OCI-LY7 (cell line): ENCODE measurements at regions not wholly inside any gene's neighbourhood (a gene's known extent, or its start where the extent isn't known, plus 50 kb on each side); places are given as distances from the start of the nearest gene placed in this dataset.

Experiments
- BruUV-seq: library from RNA; stranded (reverse); fragments of 400-500 nt; replicated peaks from 2 replicates; lab custom pipeline; 2021; lab: Mats Ljungman, UMichigan
- CTCF ChIA-PET: fragments of 300-600 bp; sonication (Branson Sonifier 250); formaldehyde crosslinking; loops from one replicate; lab custom pipeline; 2022; ENCODE audit warnings: antibody characterized with exemption; ENCODE audit not compliant: unreplicated experiment; lab: Charles Lee
- POLR2A ChIA-PET: fragments of 300-600 bp; sonication (Branson Sonifier 250); formaldehyde crosslinking; loops from one replicate; lab custom pipeline; 2022; ENCODE audit warnings: antibody characterized with exemption; lab: Charles Lee
- DNase-seq: peaks from one replicate; pipeline ENCODE4 v3.0.0-alpha.2; 2015; ENCODE audit warnings: low spot score
- H2AFZ ChIP-seq: fragments of 200-600 bp; sonication (generic), shearing (Covaris generic); 2 replicates; pipeline ENCODE4 v1.6.1; 2014; ENCODE audit warnings: mild to moderate bottlenecking, antibody characterized with exemption, low read length, moderate library complexity
- H3K27ac ChIP-seq: fragments of 200-600 bp; sonication (generic); 2 replicates; pipeline ENCODE4 v1.5.1; 2014; ENCODE audit warnings: mixed run types, low read depth, mild to moderate bottlenecking, moderate library complexity, low read length, inconsistent platforms; ENCODE audit not compliant: poor library complexity, severe bottlenecking
- H3K36me3 ChIP-seq: fragments of 200-600 bp; sonication (generic); 2 replicates; pipeline ENCODE4 v1.6.1; 2014; ENCODE audit warnings: mild to moderate bottlenecking, antibody characterized with exemption, low read length, moderate library complexity, mixed read lengths; ENCODE audit not compliant: insufficient read depth
- H3K4me1 ChIP-seq: fragments of 200-600 bp; sonication (generic); 2 replicates; pipeline ENCODE4 v1.5.1; 2014; ENCODE audit warnings: mild to moderate bottlenecking, low read length; ENCODE audit not compliant: insufficient read depth, poor library complexity, severe bottlenecking
- H3K4me2 ChIP-seq: fragments of 200-600 bp; sonication (generic); 2 replicates; pipeline ENCODE4 v1.6.1; 2014; ENCODE audit warnings: mild to moderate bottlenecking, low read length
- H3K4me3 ChIP-seq: fragments of 200-600 bp; sonication (generic); 2 replicates; pipeline ENCODE4 v1.5.1; 2014; ENCODE audit warnings: mild to moderate bottlenecking, low read depth, low read length; ENCODE audit not compliant: poor library complexity, severe bottlenecking
- H3K79me2 ChIP-seq: fragments of 200-600 bp; sonication (generic); 2 replicates; pipeline ENCODE4 v1.6.1; 2016; ENCODE audit warnings: low read depth, mild to moderate bottlenecking, low read length, moderate library complexity, mixed read lengths; ENCODE audit not compliant: insufficient read depth
- H3K9me2 ChIP-seq: fragments of 200-600 bp; sonication (generic); 2 replicates; pipeline ENCODE4 v1.6.1; 2016; ENCODE audit warnings: mild to moderate bottlenecking, low read length, mixed read lengths; ENCODE audit not compliant: insufficient read depth
- H3K9me3 ChIP-seq: fragments of 200-600 bp; sonication (generic); 2 replicates; pipeline ENCODE4 v1.6.1; 2014; ENCODE audit warnings: mild to moderate bottlenecking, mixed run types, low read length, mixed read lengths
- H4K20me1 ChIP-seq: fragments of 200-600 bp; sonication (generic); 2 replicates; pipeline ENCODE4 v1.6.1; 2014; ENCODE audit warnings: mild to moderate bottlenecking, antibody characterized with exemption, low read length, moderate library complexity, mixed read lengths; ENCODE audit not compliant: insufficient read depth
- EZH2phosphoT487 ChIP-seq: fragments of 200-600 bp; sonication (generic); IDR thresholded peaks from 2 replicates; pipeline ENCODE4 v1.6.1; 2018; ENCODE audit warnings: low read depth, borderline replicate concordance, mild to moderate bottlenecking, mixed run types, antibody characterized with exemption, low read length, moderate library complexity, mixed read lengths
- intact Hi-C: fragments of 100-400 bp; cut with micrococcal nuclease; formaldehyde crosslinking; loops from one replicate; pipeline ENCODE4 v1.10.0; 2022; ENCODE audit not compliant: unreplicated experiment
- TF ChIP-seq, protein P1 (sequence below): fragments of 200-600 bp; sonication (generic); conservative IDR thresholded peaks from 2 replicates; pipeline ENCODE4 v1.5.1; 2014; ENCODE audit warnings: mild to moderate bottlenecking, antibody characterized with exemption, low read length, moderate library complexity, mixed read lengths

DNA sequence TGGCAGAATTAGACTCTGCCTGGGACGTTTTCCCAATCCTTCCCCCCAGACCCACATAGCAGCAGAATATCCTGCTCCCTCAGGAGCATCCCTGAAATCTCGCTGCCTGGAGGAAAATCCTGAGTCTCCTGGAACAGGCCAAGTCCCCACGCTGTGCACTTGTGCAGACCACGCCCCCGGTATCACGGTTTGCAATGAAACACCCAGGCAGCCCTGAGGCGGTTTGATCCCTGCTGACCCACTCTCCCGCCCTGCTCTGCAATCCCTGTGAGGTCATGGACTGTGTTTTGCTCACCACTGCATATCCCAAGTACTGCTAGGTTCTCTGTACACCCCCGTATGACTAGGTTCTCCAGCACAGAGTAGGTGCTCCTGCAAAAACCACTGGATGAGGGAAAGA lies 411.8 kb upstream of the MGMT start:
- no TSS peak for BruUV-seq

DNA sequence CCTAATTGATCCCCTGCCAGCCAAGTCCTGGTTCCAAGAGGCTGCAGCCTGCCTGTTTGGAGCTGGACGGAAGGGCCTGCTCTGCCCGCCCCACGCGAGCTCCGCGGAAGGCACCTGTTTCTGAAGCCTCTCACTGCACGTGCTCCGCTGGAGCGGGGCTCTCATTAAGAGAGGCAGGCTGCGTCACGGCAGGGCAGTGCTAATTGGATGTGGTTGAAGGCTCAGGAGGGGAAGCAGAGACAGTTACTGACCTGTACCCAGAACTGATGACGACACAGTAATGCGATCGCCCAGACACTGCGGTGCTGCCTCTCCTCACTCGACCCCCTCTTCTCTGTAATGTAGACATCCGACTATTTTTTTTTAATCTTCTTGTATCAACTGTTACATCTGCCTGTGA lies 411.1 kb upstream of the MGMT start:
- ChIA-PET CTCF (no interaction called here), POLR2A (no interaction called here)
- Histone ChIP-seq H2AFZ (no peak overlapping the region), H3K4me2 (no peak overlapping the region), H3K36me3 (no peaks in the 10 kb centered on the region), H3K27ac (no peak overlapping the region), H3K4me1 (no peaks in the 10 kb centered on the region), H4K20me1 (no peaks in the 10 kb centered on the region), H3K4me3 (no peak overlapping the region), H3K9me2 (no peaks in the 10 kb centered on the region), H3K79me2 (no peaks in the 10 kb centered on the region), H3K9me3 (no peaks in the 10 kb centered on the region)
- TF ChIP-seq, protein P1, sequence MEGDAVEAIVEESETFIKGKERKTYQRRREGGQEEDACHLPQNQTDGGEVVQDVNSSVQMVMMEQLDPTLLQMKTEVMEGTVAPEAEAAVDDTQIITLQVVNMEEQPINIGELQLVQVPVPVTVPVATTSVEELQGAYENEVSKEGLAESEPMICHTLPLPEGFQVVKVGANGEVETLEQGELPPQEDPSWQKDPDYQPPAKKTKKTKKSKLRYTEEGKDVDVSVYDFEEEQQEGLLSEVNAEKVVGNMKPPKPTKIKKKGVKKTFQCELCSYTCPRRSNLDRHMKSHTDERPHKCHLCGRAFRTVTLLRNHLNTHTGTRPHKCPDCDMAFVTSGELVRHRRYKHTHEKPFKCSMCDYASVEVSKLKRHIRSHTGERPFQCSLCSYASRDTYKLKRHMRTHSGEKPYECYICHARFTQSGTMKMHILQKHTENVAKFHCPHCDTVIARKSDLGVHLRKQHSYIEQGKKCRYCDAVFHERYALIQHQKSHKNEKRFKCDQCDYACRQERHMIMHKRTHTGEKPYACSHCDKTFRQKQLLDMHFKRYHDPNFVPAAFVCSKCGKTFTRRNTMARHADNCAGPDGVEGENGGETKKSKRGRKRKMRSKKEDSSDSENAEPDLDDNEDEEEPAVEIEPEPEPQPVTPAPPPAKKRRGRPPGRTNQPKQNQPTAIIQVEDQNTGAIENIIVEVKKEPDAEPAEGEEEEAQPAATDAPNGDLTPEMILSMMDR: no peak
- no peak for TF ChIP-seq EZH2phosphoT487
- BruUV-seq: no TSS peak
- DNase-seq: no peak
- intact Hi-C loops: no loop called here

More for the DNA sequence above, 411.8 kb upstream of the MGMT start:
- Histone ChIP-seq H3K27ac (no peak overlapping the region), H3K79me2 (no peaks in the 10 kb centered on the region), H4K20me1 (no peaks in the 10 kb centered on the region), H3K36me3 (no peaks in the 10 kb centered on the region), H3K4me2 (no peak overlapping the region), H3K9me3 (no peaks in the 10 kb centered on the region), H3K4me3 (no peak overlapping the region), H3K4me1 (no peaks in the 10 kb centered on the region), H2AFZ (no peak overlapping the region), H3K9me2 (no peaks in the 10 kb centered on the region)
- DNase-seq: no peak
- no peak for TF ChIP-seq EZH2phosphoT487
- TF ChIP-seq, protein P1: no peak
- CTCF ChIA-PET: no interaction called here
- POLR2A ChIA-PET: no interaction called here
- intact Hi-C loops: no loop called here

DNA sequence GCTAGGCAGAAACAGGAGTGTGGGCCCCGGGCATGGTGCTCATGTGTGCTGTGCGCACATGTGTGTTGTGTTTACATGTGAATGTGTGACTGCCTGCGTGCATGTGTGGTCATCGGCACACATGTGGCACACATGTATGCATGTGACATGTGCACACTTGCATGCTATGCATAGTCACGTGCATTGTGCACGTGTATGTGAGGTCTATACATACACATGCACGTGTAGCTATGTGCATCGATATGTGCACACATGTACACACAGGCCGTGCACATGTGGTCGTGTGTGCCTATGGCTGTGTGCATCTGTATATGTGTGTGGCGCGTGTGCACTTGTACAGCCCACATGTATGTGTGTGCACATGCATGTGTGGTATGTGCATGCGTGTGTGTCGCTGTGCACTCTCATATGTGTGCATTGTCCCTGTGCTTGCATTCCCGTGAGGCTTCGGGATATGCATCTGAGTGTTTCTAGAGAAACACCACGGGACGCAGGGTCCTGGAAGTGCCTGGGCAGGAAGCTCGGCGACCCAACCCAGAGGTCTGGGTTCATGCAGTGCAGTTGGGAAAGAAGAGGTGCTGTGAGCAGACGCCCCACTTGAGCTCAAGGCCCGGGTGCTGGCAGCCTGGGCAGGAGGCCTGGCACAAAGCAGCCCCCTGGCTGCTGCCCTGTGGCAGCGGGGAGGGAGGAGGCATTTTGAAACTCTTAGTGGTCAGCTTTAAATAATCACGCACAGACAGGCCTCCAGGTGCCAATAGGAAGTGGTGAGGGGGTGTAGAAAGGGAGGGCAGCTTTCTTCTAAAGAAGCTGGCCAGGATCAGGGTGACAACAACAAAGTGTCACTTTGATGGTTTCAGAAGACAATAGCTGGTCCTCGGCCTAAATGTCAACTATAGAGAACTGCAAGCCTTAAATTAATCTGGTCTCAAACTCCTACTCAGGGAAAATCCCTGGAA lies 410.0 kb upstream of the MGMT start:
- intact Hi-C loops: no loop called here
- POLR2A ChIA-PET: no interaction called here
- H2AFZ ChIP-seq: no peak overlapping the region
- no peaks in the 10 kb centered on the region for H3K79me2 ChIP-seq
- no peak for DNase-seq
- no peaks in the 10 kb centered on the region for H4K20me1 ChIP-seq
- BruUV-seq: no TSS peak
- CTCF ChIA-PET: no interaction called here
- H3K4me1 ChIP-seq: no peaks in the 10 kb centered on the region
- no peaks in the 10 kb centered on the region for H3K36me3 ChIP-seq
- H3K9me3 ChIP-seq: no peaks in the 10 kb centered on the region
- H3K9me2 ChIP-seq: no peaks in the 10 kb centered on the region
- H3K27ac ChIP-seq: no peak overlapping the region
- TF ChIP-seq, protein P1: no peak
- no peak overlapping the region for H3K4me3 ChIP-seq
- no peak overlapping the region for H3K4me2 ChIP-seq
